T47D (cell line): ENCODE measurements at regions not wholly inside any gene's neighbourhood (a gene's known extent, or its start where the extent isn't known, plus 50 kb on each side); places are given as distances from the start of the nearest gene placed in this dataset.

Experiments used
- DNase-seq, 2 experiments: peaks; one replicate each; pipeline versions ENCODE4 v3.0.0 to v3.0.0-alpha.2; 2011 to 2012; ENCODE audit warnings: low read depth in 1 of 2, low spot score in 1 of 2
- JUND ChIP-seq: IDR thresholded peaks from 2 replicates; pipeline ENCODE4 v1.6.1; 2012; ENCODE audit warnings: low read depth
- in situ Hi-C: cut with HindIII; loops from 2 replicates; pipeline ENCODE4 v1.10.0; 2016; ENCODE audit warnings: low sequenced_read_pairs, low pct_unique_long_range_greater_than_20kb

- DNase-seq: no peak
- TF ChIP-seq JUND: no peak
- in situ Hi-C loops: no loop called here
These were observed 357.4 kb downstream of the SHQ1 start for GRCh38 chr3:72490688-72491435.

GRCh38 chr3:72489901-72490300 is 358.3 kb downstream of the SHQ1 start:
- no peak for DNase-seq
- in situ Hi-C loops: no loop called here
- no peak for TF ChIP-seq JUND

GRCh38 chr3:72488738-72489035 is 359.6 kb downstream of the SHQ1 start:
- in situ Hi-C loops: no loop called here
- no peak for DNase-seq
- TF ChIP-seq JUND: no peak

GRCh38 chr3:72487946-72488737 is 360.1 kb downstream of the SHQ1 start:
- in situ Hi-C loops: no loop called here
- no peak for TF ChIP-seq JUND
- no peak for DNase-seq

- in situ Hi-C loops: no loop called here
- peak in 1 of 2 experiments; percentile 60 for DNase-seq
These were observed 361.0 kb downstream of the SHQ1 start for GRCh38 chr3:72487078-72487765.

GRCh38 chr3:72485641-72486040 is 362.6 kb downstream of the SHQ1 start:
- no peak for DNase-seq
- no peak for TF ChIP-seq JUND
- in situ Hi-C loops: no loop called here

More at GRCh38 chr3:72487078-72487765, 361.0 kb downstream of the SHQ1 start:
- no peak for TF ChIP-seq JUND

GRCh38 chr3:72483554-72484104 is 364.6 kb downstream of the SHQ1 start:
- no peak for DNase-seq
- no peak for TF ChIP-seq JUND
- in situ Hi-C loops: no loop called here

- in situ Hi-C loops: no loop called here
- DNase-seq: peak in 1 of 2 experiments; percentile 12
These were observed 365.5 kb downstream of the SHQ1 start for GRCh38 chr3:72482589-72483321.

GRCh38 chr3:72481542-72481941 is 366.7 kb downstream of the SHQ1 start:
- no peak for TF ChIP-seq JUND
- DNase-seq: no peak
- in situ Hi-C loops: no loop called here

More at GRCh38 chr3:72482589-72483321, 365.5 kb downstream of the SHQ1 start:
- no peak for TF ChIP-seq JUND

GRCh38 chr3:72480366-72480765 is 367.9 kb downstream of the SHQ1 start:
- in situ Hi-C loops: no loop called here
- TF ChIP-seq JUND: no peak
- no peak for DNase-seq

GRCh38 chr3:72479651-72480215 is 368.5 kb downstream of the SHQ1 start:
- in situ Hi-C loops: no loop called here
- no peak for TF ChIP-seq JUND

GRCh38 chr3:72476139-72476483 is 372.1 kb downstream of the SHQ1 start:
- TF ChIP-seq JUND: no peak
- in situ Hi-C loops: no loop called here
- DNase-seq: no peak

More at GRCh38 chr3:72479651-72480215, 368.5 kb downstream of the SHQ1 start:
- no peak for DNase-seq
